Islet of Langerhans (tissue), 1 donor: ENCODE measurements at regions not wholly inside any gene's neighbourhood (a gene's known extent, or its start where the extent isn't known, plus 50 kb on each side); places are given as distances from the start of the nearest gene placed in this dataset.
"Not testable (repeated sequence)": the region's sequence is repeated elsewhere in the genome, so short reads cannot be mapped to it uniquely, and the experiment has no call there.

ENCODE experiments used
- FAIRE-seq: peaks from one replicate; lab custom pipeline; 2011; peaks lifted over from hg19 to GRCh38; lab: Jason Lieb, UNC

- no peak for FAIRE-seq
These were observed 277.7 kb downstream of the VRK1 start for GRCh38 chr14:97074856-97075255.

GRCh38 chr14:97077253-97077653 is 280.1 kb downstream of the VRK1 start:
- no peak for FAIRE-seq

- FAIRE-seq: no peak
These were observed 280.5 kb downstream of the VRK1 start for GRCh38 chr14:97077687-97078086.

GRCh38 chr14:97080991-97081390 is 283.8 kb downstream of the VRK1 start:
- FAIRE-seq: no peak

GRCh38 chr14:97095269-97095668 is 298.1 kb downstream of the VRK1 start:
- no peak for FAIRE-seq

GRCh38 chr14:97097296-97097695 is 300.1 kb downstream of the VRK1 start:
- FAIRE-seq: no peak

- no peak for FAIRE-seq
These were observed 303.1 kb downstream of the VRK1 start for GRCh38 chr14:97100306-97100705.

GRCh38 chr14:97101561-97101960 is 304.4 kb downstream of the VRK1 start:
- FAIRE-seq: no peak

GRCh38 chr14:97104029-97104428 is 306.8 kb downstream of the VRK1 start:
- no peak for FAIRE-seq

GRCh38 chr14:97106166-97106565 is 309.0 kb downstream of the VRK1 start:
- FAIRE-seq: no peak

- FAIRE-seq: no peak
These were observed 309.4 kb downstream of the VRK1 start for GRCh38 chr14:97106609-97107008.

- no peak for FAIRE-seq
These were observed 309.9 kb downstream of the VRK1 start for GRCh38 chr14:97107080-97107479.

- FAIRE-seq: no peak
These were observed 310.6 kb downstream of the VRK1 start for GRCh38 chr14:97107760-97108159.

GRCh38 chr14:97109234-97109633 is 312.1 kb downstream of the VRK1 start:
- FAIRE-seq: no peak

GRCh38 chr14:97113339-97113738 is 316.2 kb downstream of the VRK1 start:
- FAIRE-seq: no peak

GRCh38 chr14:97116546-97116945 is 319.4 kb downstream of the VRK1 start:
- FAIRE-seq: no peak

GRCh38 chr14:97117693-97118092 is 320.5 kb downstream of the VRK1 start:
- no peak for FAIRE-seq

- no peak for FAIRE-seq
These were observed 323.0 kb downstream of the VRK1 start for GRCh38 chr14:97120204-97120603.

- no peak for FAIRE-seq
These were observed 323.4 kb downstream of the VRK1 start for GRCh38 chr14:97120611-97121031.

GRCh38 chr14:97129639-97130038 is 332.5 kb downstream of the VRK1 start:
- no peak for FAIRE-seq

- FAIRE-seq: not testable (repeated sequence)
These were observed 338.7 kb downstream of the VRK1 start for GRCh38 chr14:97135847-97136246.

- no peak for FAIRE-seq
These were observed 340.5 kb downstream of the VRK1 start for GRCh38 chr14:97137705-97138104.

- no peak for FAIRE-seq
These were observed 341.6 kb downstream of the VRK1 start for GRCh38 chr14:97138801-97139200.

GRCh38 chr14:97143011-97143410 is 345.8 kb downstream of the VRK1 start:
- no peak for FAIRE-seq

GRCh38 chr14:97143456-97143855 is 346.3 kb downstream of the VRK1 start:
- no peak for FAIRE-seq
